Left lung (tissue), 4 donors: ENCODE measurements at regions not wholly inside any gene's neighbourhood (a gene's known extent, or its start where the extent isn't known, plus 50 kb on each side); places are given as distances from the start of the nearest gene placed in this dataset.

Source experiments
- ATAC-seq: fragments of 200-7000 bp; cut with Tn5 transposase; one replicate; pipeline ENCODE4 v1.9.1; 2020; ENCODE audit warnings: moderate library complexity
- DNase-seq, 4 donors: peaks; one replicate each; pipeline ENCODE4 v3.0.0-alpha.2; 2013 to 2020
- H3K27ac ChIP-seq, 2 donors: fragments of 200-600 bp; sonication (generic) in 1 of 2; one replicate each; pipeline versions ENCODE4 v1.5.0 to v1.8.0; 2020 to 2021
- H3K27me3 ChIP-seq, 2 donors: fragments of 200-600 bp; sonication (generic) in 1 of 2; one replicate each; pipeline versions ENCODE4 v1.5.0 to v1.8.0; 2020 to 2021
- H3K36me3 ChIP-seq, 2 donors: fragments of 200-600 bp; sonication (generic) in 1 of 2; one replicate each; pipeline versions ENCODE4 v1.5.0 to v1.8.0; 2020 to 2021
- H3K4me1 ChIP-seq, 2 donors: fragments of 200-600 bp; one replicate each; pipeline ENCODE4 v1.8.0; 2021
- H3K4me3 ChIP-seq, 2 donors: fragments of 200-600 bp; sonication (generic) in 1 of 2; one replicate each; pipeline versions ENCODE4 v1.5.0 to v1.8.0; 2020 to 2021; ENCODE audit warnings: mild to moderate bottlenecking in 1 of 2
- H3K9me3 ChIP-seq, 2 donors: fragments of 200-600 bp; sonication (generic) in 1 of 2; one replicate each; pipeline versions ENCODE4 v1.5.0 to v1.8.0; 2020 to 2021
- CTCF ChIP-seq, 2 donors: fragments of 200-600 bp; sonication (generic) in 1 of 2; IDR thresholded peaks; one replicate each; pipeline versions ENCODE4 v1.5.0 to v1.8.0; 2021; ENCODE audit warnings: antibody characterized with exemption in 2 of 2
- intact Hi-C, 2 donors: fragments of 100-400 bp; cut with DNase I; formaldehyde crosslinking; loops; one replicate each; pipeline versions ENCODE4 v1.11.2 to v1.14.2; 2022
- donor health status: DM: no; HTN: yes; CAD: no.
- donor health status: DM: no; HTN: no; CAD: no.

- no peaks in the 10 kb centered on the region for H3K27me3 ChIP-seq
- no peaks in the 10 kb centered on the region for H3K36me3 ChIP-seq
- H3K4me1 ChIP-seq: no peaks in the 10 kb centered on the region
- no peak for ATAC-seq
- intact Hi-C loops: no loop called here
- no peak for DNase-seq
- no peak overlapping the region for H3K4me3 ChIP-seq
- no peak for TF ChIP-seq CTCF (IDR thresholded peaks at IDR 0.05)
- peaks cover 0 to 4% of the 10 kb centered on the region in 2 donors for H3K9me3 ChIP-seq
- no peak overlapping the region for H3K27ac ChIP-seq
Observed at GRCh38 chr5:5026409-5026785, 113.7 kb upstream of the ADAMTS16 start.

GRCh38 chr5:5031665-5032064, 108.5 kb upstream of the ADAMTS16 start:
- Histone ChIP-seq H3K4me1 (no peaks in the 10 kb centered on the region), H3K27ac (no peak overlapping the region), H3K36me3 (no peaks in the 10 kb centered on the region), H3K4me3 (no peak overlapping the region), H3K9me3 (no peaks in the 10 kb centered on the region), H3K27me3 (no peaks in the 10 kb centered on the region)
- ATAC-seq: no peak
- DNase-seq: no peak
- no peak for TF ChIP-seq CTCF (IDR thresholded peaks at IDR 0.05)
- intact Hi-C loops: no loop called here

- Histone ChIP-seq H3K27ac (no peak overlapping the region), H3K4me3 (no peak overlapping the region), H3K36me3 (no peaks in the 10 kb centered on the region), H3K9me3 (no peaks in the 10 kb centered on the region), H3K4me1 (no peaks in the 10 kb centered on the region), H3K27me3 (no peaks in the 10 kb centered on the region)
- no peak for TF ChIP-seq CTCF (IDR thresholded peaks at IDR 0.05)
- no peak for DNase-seq
- no peak for ATAC-seq
- intact Hi-C loops: no loop called here
Observed at GRCh38 chr5:5037674-5038073, 102.5 kb upstream of the ADAMTS16 start.

GRCh38 chr5:5039918-5040317, 100.2 kb upstream of the ADAMTS16 start:
- Histone ChIP-seq H3K4me1 (no peaks in the 10 kb centered on the region), H3K27me3 (no peaks in the 10 kb centered on the region), H3K4me3 (no peak overlapping the region), H3K27ac (no peak overlapping the region), H3K9me3 (no peaks in the 10 kb centered on the region), H3K36me3 (no peaks in the 10 kb centered on the region)
- no peak for TF ChIP-seq CTCF (IDR thresholded peaks at IDR 0.05)
- intact Hi-C loops: no loop called here
- DNase-seq (no peak), ATAC-seq (no peak)

GRCh38 chr5:5040712-5041111, 99.4 kb upstream of the ADAMTS16 start:
- no peak overlapping the region for H3K27ac ChIP-seq
- no peak for ATAC-seq
- DNase-seq: no peak
- no peak for TF ChIP-seq CTCF (IDR thresholded peaks at IDR 0.05)
- H3K27me3 ChIP-seq: no peaks in the 10 kb centered on the region
- intact Hi-C loops: no loop called here
- no peaks in the 10 kb centered on the region for H3K4me1 ChIP-seq
- H3K36me3 ChIP-seq: no peaks in the 10 kb centered on the region
- H3K9me3 ChIP-seq: no peaks in the 10 kb centered on the region
- no peak overlapping the region for H3K4me3 ChIP-seq
